HepG2 (cell line): ENCODE measurements at regions not wholly inside any gene's neighbourhood (a gene's known extent, or its start where the extent isn't known, plus 50 kb on each side); places are given as distances from the start of the nearest gene placed in this dataset.

Experiments used
- ATAC-seq: fragments of 200-7000 bp; cut with Tn5 transposase; 3 replicates; pipeline ENCODE4 v1.9.1; 2020; ENCODE audit warnings: mild to moderate bottlenecking, moderate library complexity
- BruUV-seq: library from RNA; stranded (reverse); fragments of 400-500 nt; replicated peaks from 2 replicates; lab custom pipeline; 2021; lab: Mats Ljungman, UMichigan
- CTCF ChIA-PET: fragments of 300-600 bp; formaldehyde crosslinking; extraction: SDS; loops from one replicate; lab custom pipeline; 2021; ENCODE audit warnings: low total read pairs, inconsistent platforms, low intra/inter-chr PET ratio; lab: Yijun Ruan, JAX
- POLR2A ChIA-PET: fragments of 350-600 bp; sonication (Branson Sonifier 250); formaldehyde crosslinking; loops from one replicate; lab custom pipeline; 2020; ENCODE audit warnings: antibody characterized with exemption, inconsistent platforms; lab: Yijun Ruan, JAX
- DNase-seq: peaks from one replicate; pipeline ENCODE4 v3.0.0-alpha.2; 2015; ENCODE audit warnings: low spot score
- FAIRE-seq: peaks from 3 replicates; lab custom pipeline; 2011; peaks lifted over from hg19 to GRCh38; lab: Jason Lieb, UNC
- H2AFZ ChIP-seq: one replicate; pipeline ENCODE4 v1.6.1; 2011; ENCODE audit warnings: low read length, inconsistent platforms
- H3K27ac ChIP-seq: fragments of 300-600 bp; 3 replicates; pipeline ENCODE4 v1.8.0; 2011; ENCODE audit warnings: mixed run types, mild to moderate bottlenecking, mixed read lengths, low read length, inconsistent platforms; ENCODE audit not compliant: insufficient read depth; ENCODE audit errors: extremely low read length
- H3K27me3 ChIP-seq, 2 experiments: fragments of 200-600 bp in 1 of 2; 2 replicates in 1 of 2; 3 replicates in 1 of 2; pipeline versions ENCODE4 v1.6.0 to v1.8.0; 2011; ENCODE audit warnings: low read length in 2 of 2, mild to moderate bottlenecking in 2 of 2, moderate library complexity in 2 of 2, inconsistent platforms in 1 of 2; ENCODE audit not compliant: insufficient read depth in 2 of 2, control insufficient read depth in 1 of 2
- H3K36me3 ChIP-seq, 2 experiments: fragments of 200-600 bp in 1 of 2; replicated peaks in 1 of 2; 2 replicates in 1 of 2; 3 replicates in 1 of 2; pipeline versions ENCODE4 v1.5.1 to v1.8.0; 2011; ENCODE audit warnings: low read length in 2 of 2, inconsistent platforms in 1 of 2; ENCODE audit not compliant: insufficient read depth in 2 of 2, control insufficient read depth in 1 of 2
- H3K4me1 ChIP-seq: 2 replicates; pipeline ENCODE4 v1.5.1; 2012; ENCODE audit warnings: low read length, inconsistent platforms; ENCODE audit not compliant: insufficient read depth
- H3K4me2 ChIP-seq: 2 replicates; pipeline ENCODE4 v1.6.0; 2011; ENCODE audit warnings: low read depth, low read length, inconsistent platforms
- H3K4me3 ChIP-seq, 3 experiments: fragments of 200-600 bp in 1 of 3; sonication (generic), shearing (Covaris generic) in 1 of 3; replicated peaks in 1 of 3; 2 replicates each; pipeline ENCODE4 v1.5.1; 2011 to 2016; ENCODE audit warnings: low read length in 3 of 3, inconsistent platforms in 2 of 3, low read depth in 2 of 3, mild to moderate bottlenecking in 2 of 3, control low read depth in 1 of 3, mixed read lengths in 1 of 3; ENCODE audit not compliant: insufficient read depth in 1 of 3
- H3K79me2 ChIP-seq: one replicate; pipeline ENCODE4 v1.6.1; 2011; ENCODE audit warnings: low read length, inconsistent platforms; ENCODE audit not compliant: insufficient read depth
- H3K9ac ChIP-seq: 2 replicates; pipeline ENCODE4 v1.6.0; 2011; ENCODE audit warnings: mild to moderate bottlenecking, low read depth, low read length, inconsistent platforms; ENCODE audit not compliant: insufficient read depth
- H3K9me3 ChIP-seq: 2 replicates; pipeline ENCODE4 v1.5.1; 2012; ENCODE audit warnings: mild to moderate bottlenecking, low read length
- H4K20me1 ChIP-seq: 2 replicates; pipeline ENCODE4 v1.6.0; 2011; ENCODE audit warnings: inconsistent platforms, mild to moderate bottlenecking, low read length, moderate library complexity; ENCODE audit not compliant: insufficient read depth
- BORCS8-MEF2B ChIP-seq: sonication (generic); formaldehyde crosslinking; IDR thresholded peaks from 2 replicates; pipeline ENCODE4 v1.8.0; 2022; ENCODE audit warnings: mild to moderate bottlenecking, missing genetic modification reagents
- CCDC6 ChIP-seq: sonication (generic); formaldehyde crosslinking; IDR thresholded peaks from 2 replicates; pipeline ENCODE4 v1.8.1; 2022; ENCODE audit warnings: mild to moderate bottlenecking, missing genetic modification reagents, moderate library complexity
- DZIP1 ChIP-seq: sonication (generic); formaldehyde crosslinking; IDR thresholded peaks from 2 replicates; pipeline ENCODE4 v1.5.0; 2020; ENCODE audit warnings: mild to moderate bottlenecking, missing genetic modification reagents
- FLYWCH1 ChIP-seq: sonication (generic); formaldehyde crosslinking; IDR thresholded peaks from 2 replicates; pipeline ENCODE4 v1.8.1; 2023; ENCODE audit warnings: mild to moderate bottlenecking, missing genetic modification reagents
- GTF2F1 ChIP-seq: fragments of 150-350 bp; IDR thresholded peaks from 2 replicates; pipeline ENCODE4 v1.6.1; 2014; ENCODE audit warnings: low read length
- HOXA9 ChIP-seq: sonication (generic); formaldehyde crosslinking; IDR thresholded peaks from 2 replicates; pipeline ENCODE4 v1.8.1; 2022; ENCODE audit warnings: missing genetic modification reagents, mild to moderate bottlenecking, moderate library complexity, borderline replicate concordance
- NR2F1 ChIP-seq, 2 experiments: fragments of 450-650 bp in 1 of 2; formaldehyde crosslinking in 1 of 2; IDR thresholded peaks; 2 replicates each; pipeline versions ENCODE4 v1.5.0 to v1.6.1; 2016 to 2020; ENCODE audit warnings: mild to moderate bottlenecking in 1 of 2, missing compliant biosample characterization in 1 of 2, missing genetic modification reagents in 1 of 2, moderate library complexity in 1 of 2
- SIX4 ChIP-seq: sonication (generic); formaldehyde crosslinking; IDR thresholded peaks from 2 replicates; pipeline ENCODE4 v1.4.0; 2020; ENCODE audit warnings: missing genetic modification reagents
- ZNF557 ChIP-seq: sonication (generic); formaldehyde crosslinking; IDR thresholded peaks from 2 replicates; pipeline ENCODE4 v1.4.0; 2020; ENCODE audit warnings: missing genetic modification reagents
- ZNF7 ChIP-seq: IDR thresholded peaks from 2 replicates; pipeline ENCODE4 v1.6.1; 2016; ENCODE audit warnings: missing biosample characterization, missing genetic modification reagents
- WGBS: methylation state at CpG from one replicate; pipeline ENCODE4 v1.1.6; 2017; ENCODE audit warnings: low lambda C conversion rate; 5-methylcytosine and 5-hydroxymethylcytosine counted together
- in situ Hi-C: cut with HindIII; loops from 2 replicates; pipeline ENCODE4 v1.10.0; 2017; ENCODE audit warnings: low pct_unique_long_range_greater_than_20kb; ENCODE audit not compliant: extremely low pct_ligation_motif_present
- intact Hi-C: fragments of 100-400 bp; cut with micrococcal nuclease; formaldehyde crosslinking; loops from one replicate; pipeline ENCODE4 v1.10.0; 2022; ENCODE audit not compliant: unreplicated experiment

DNA sequence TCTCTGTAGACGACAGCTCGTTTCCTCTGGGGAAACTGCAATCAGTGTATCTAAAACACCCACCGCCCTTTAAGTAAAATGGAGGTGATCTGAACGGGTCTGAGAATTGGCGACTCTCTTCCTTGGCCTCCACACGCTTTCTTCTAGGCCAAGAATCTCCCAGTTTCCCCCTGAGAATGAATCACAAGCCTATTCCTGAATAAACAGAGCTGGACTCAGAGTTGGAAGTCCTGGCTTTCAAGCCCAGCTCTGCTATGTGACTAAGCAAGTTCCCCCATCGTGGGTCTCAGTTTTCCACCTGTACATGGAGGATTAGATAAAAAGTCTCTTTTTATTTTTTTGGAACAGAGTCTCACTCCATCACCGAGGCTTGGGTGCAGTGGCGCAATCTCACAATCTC, 200.4 kb downstream of the MN1 start:
- no peak overlapping the region for H3K27ac ChIP-seq
- H3K4me2 ChIP-seq, result no peak overlapping the region
- no peak for ATAC-seq
- no peak overlapping the region for H3K4me3 ChIP-seq
- CTCF ChIA-PET, result no interaction called here
- no peaks in the 10 kb centered on the region for H3K9me3 ChIP-seq
- no peaks in the 10 kb centered on the region for H3K79me2 ChIP-seq
- no peaks in the 10 kb centered on the region for H4K20me1 ChIP-seq
- no peaks in the 10 kb centered on the region for H3K4me1 ChIP-seq
- no peak for DNase-seq
- H3K9ac ChIP-seq, result no peak overlapping the region
- H2AFZ ChIP-seq, result no peak overlapping the region
- TF ChIP-seq BORCS8-MEF2B (no peak), CCDC6 (CRISPR knock-in tag) (no peak), FLYWCH1 (CRISPR knock-in tag) (no peak), ZNF7 (no peak), HOXA9 (CRISPR knock-in tag) (no peak), ZNF557 (CRISPR knock-in tag) (no peak), DZIP1 (CRISPR knock-in tag) (no peak), GTF2F1 (no peak), SIX4 (CRISPR knock-in tag) (no peak), NR2F1 (CRISPR knock-in tag; IDR thresholded peaks at IDR 0.05) (no peak)
- TF ChIP-seq, all 625 proteins: peak for 0
- intact Hi-C loops (no loop called here), in situ Hi-C loops (no loop called here)
- FAIRE-seq, result no peak
- no peaks in the 10 kb centered on the region; a peak in 2 of 5 replicates for H3K27me3 ChIP-seq
- H3K36me3 ChIP-seq, result no peaks in the 10 kb centered on the region
- WGBS, result 14% methylated on average over 8 of the region's 9 CpGs
- POLR2A ChIA-PET, result no interaction called here
- no TSS peak for BruUV-seq
